K562 (cell line): ENCODE measurements at regions not wholly inside any gene's neighbourhood (a gene's known extent, or its start where the extent isn't known, plus 50 kb on each side); places are given as distances from the start of the nearest gene placed in this dataset.

ENCODE experiments used
- ATAC-seq: fragments of 200-7000 bp; cut with Tn5 transposase; 3 replicates; pipeline ENCODE4 v1.9.1; 2020; ENCODE audit warnings: moderate library complexity
- BruUV-seq: library from RNA; stranded (reverse); fragments of 400-500 nt; replicated peaks from 2 replicates; lab custom pipeline; 2021; lab: Mats Ljungman, UMichigan
- CTCF ChIA-PET: fragments of 300-600 bp; formaldehyde crosslinking; extraction: SDS; loops from one replicate; lab custom pipeline; 2021; ENCODE audit warnings: low intra/inter-chr PET ratio; lab: Yijun Ruan, JAX
- POLR2A ChIA-PET: fragments of 300-600, 350-650 bp; sonication (Branson Sonifier 250); formaldehyde crosslinking; extraction: SDS; loops from one replicate; lab custom pipeline; 2021; ENCODE audit warnings: antibody characterized with exemption, inconsistent platforms; lab: Yijun Ruan, JAX
- DNase-seq, 4 experiments: peaks; one replicate each; pipeline versions ENCODE4 v3.0.0 to v3.0.0-alpha.2; 2011 to 2018; ENCODE audit warnings: low spot score in 3 of 4, mixed read lengths in 3 of 4; ENCODE audit errors: extremely low read depth in 1 of 4
- FAIRE-seq: peaks from 2 replicates; lab custom pipeline; 2011; peaks lifted over from hg19 to GRCh38; lab: Jason Lieb, UNC
- H2AFZ ChIP-seq: 2 replicates; pipeline ENCODE4 v1.6.0; 2011; ENCODE audit warnings: low read depth, low read length, control low read depth, inconsistent platforms
- H3K27ac ChIP-seq: fragments of 200-600 bp; 3 replicates; pipeline ENCODE4 v1.8.0; 2011; ENCODE audit warnings: low read depth, mild to moderate bottlenecking, control low read depth, inconsistent platforms, low read length, moderate library complexity, mixed read lengths; ENCODE audit errors: extremely low read depth
- H3K27me3 ChIP-seq, 2 experiments: fragments of 300-600 bp in 1 of 2; 2 replicates in 1 of 2; 3 replicates in 1 of 2; pipeline versions ENCODE4 v1.6.0 to v1.8.0; 2011; ENCODE audit warnings: inconsistent platforms in 2 of 2, low read length in 2 of 2, mild to moderate bottlenecking in 1 of 2, mixed read lengths in 1 of 2, moderate library complexity in 1 of 2; ENCODE audit not compliant: control insufficient read depth in 2 of 2, insufficient read depth in 2 of 2
- H3K36me3 ChIP-seq: fragments of 300-600 bp; 3 replicates; pipeline ENCODE4 v1.8.0; 2011; ENCODE audit warnings: mild to moderate bottlenecking, low read length, inconsistent platforms; ENCODE audit not compliant: control insufficient read depth, insufficient read depth
- H3K4me1 ChIP-seq, 2 experiments: fragments of 200-600 bp in 1 of 2; replicated peaks in 1 of 2; 2 replicates in 1 of 2; 3 replicates in 1 of 2; pipeline versions ENCODE4 v1.5.1 to v1.8.0; 2011; ENCODE audit warnings: inconsistent platforms in 2 of 2, low read length in 2 of 2, mild to moderate bottlenecking in 1 of 2, mixed read lengths in 1 of 2, moderate library complexity in 1 of 2; ENCODE audit not compliant: control insufficient read depth in 2 of 2, insufficient read depth in 2 of 2
- H3K4me2 ChIP-seq: 2 replicates; pipeline ENCODE4 v1.6.1; 2011; ENCODE audit warnings: low read length, control low read depth, inconsistent platforms, mixed read lengths; ENCODE audit not compliant: insufficient read depth
- H3K4me3 ChIP-seq: fragments of 200-600 bp; sonication (generic), shearing (Covaris generic); 2 replicates; pipeline ENCODE4 v1.5.1; 2016; ENCODE audit warnings: control low read depth, inconsistent platforms
- H3K79me2 ChIP-seq: fragments of 200-600 bp; 3 replicates; pipeline ENCODE4 v1.8.0; 2011; ENCODE audit warnings: low read length, inconsistent platforms; ENCODE audit not compliant: control insufficient read depth, insufficient read depth
- H3K9ac ChIP-seq, 2 experiments: 2 replicates each; pipeline versions ENCODE4 v1.6.0 to v1.6.1; 2011; ENCODE audit warnings: low read depth in 2 of 2, low read length in 2 of 2, control low read depth in 1 of 2, inconsistent platforms in 1 of 2, mild to moderate bottlenecking in 1 of 2, mixed read lengths in 1 of 2; ENCODE audit not compliant: insufficient read depth in 1 of 2
- H3K9me1 ChIP-seq: one replicate; pipeline ENCODE4 v1.6.0; 2011; ENCODE audit warnings: inconsistent platforms, mild to moderate bottlenecking, low read length, moderate library complexity; ENCODE audit not compliant: control insufficient read depth, insufficient read depth
- H3K9me3 ChIP-seq: replicated peaks from 2 replicates; pipeline ENCODE4 v1.5.1; 2011; ENCODE audit warnings: low read depth, low read length, inconsistent platforms; ENCODE audit not compliant: control insufficient read depth, insufficient read depth
- H4K20me1 ChIP-seq: replicated peaks from 2 replicates; pipeline ENCODE4 v1.6.1; 2011; ENCODE audit warnings: low read length, inconsistent platforms, mixed read lengths; ENCODE audit not compliant: control insufficient read depth, insufficient read depth
- AFF1 ChIP-seq, 2 experiments: fragments of 450-650 bp; IDR thresholded peaks; 2 replicates each; pipeline ENCODE4 v1.6.1; 2018; ENCODE audit warnings: mild to moderate bottlenecking in 2 of 2, low read depth in 1 of 2; ENCODE audit not compliant: partially characterized antibody in 2 of 2
- BACH1 ChIP-seq: fragments of 200-800 bp; sonication (Bioruptor generic); IDR thresholded peaks from 2 replicates; pipeline ENCODE4 v1.6.1; 2016; ENCODE audit warnings: missing genetic modification characterization, missing compliant biosample characterization
- CBX1 ChIP-seq: sonication (generic); IDR thresholded peaks from 2 replicates; pipeline ENCODE4 v1.6.1; 2016; ENCODE audit warnings: antibody characterized with exemption, low read depth, mild to moderate bottlenecking
- DMBX1 ChIP-seq: fragments of 250-450 bp; sonication (Bioruptor Pico); IDR thresholded peaks from 2 replicates; pipeline ENCODE4 v1.8.0; 2022; ENCODE audit warnings: inconsistent platforms, mild to moderate bottlenecking, moderate library complexity, borderline replicate concordance
- DPF2 ChIP-seq: fragments of 450-650 bp; IDR thresholded peaks from 2 replicates; pipeline ENCODE4 v1.6.1; 2016
- HNRNPH1 ChIP-seq: fragments of 200-400 bp; formaldehyde crosslinking; optimal IDR thresholded peaks from 2 replicates; pipeline ENCODE3; 2017; ENCODE audit warnings: low read depth, mild to moderate bottlenecking, low read length, moderate library complexity
- KLF13 ChIP-seq: fragments of 450-650 bp; IDR thresholded peaks from 2 replicates; pipeline ENCODE4 v1.6.1; 2016; ENCODE audit warnings: missing genetic modification characterization, low read depth, mild to moderate bottlenecking, missing compliant biosample characterization, moderate library complexity, borderline replicate concordance
- RHOXF2B ChIP-seq: fragments of 250-450 bp; sonication (Bioruptor Pico); conservative IDR thresholded peaks from 2 replicates; pipeline ENCODE4 v1.5.1; 2021
- RREB1 ChIP-seq: fragments of 250-450 bp; sonication (Bioruptor Pico); IDR thresholded peaks from 2 replicates; pipeline ENCODE4 v1.4.0; 2020
- SP2 ChIP-seq: IDR thresholded peaks from 2 replicates; pipeline ENCODE4 v1.6.1; 2011; ENCODE audit warnings: mild to moderate bottlenecking, low read depth, low read length, moderate library complexity; ENCODE audit not compliant: poor library complexity, severe bottlenecking; ENCODE audit errors: extremely low read depth
- WGBS: fragments of 100-300 bp; shearing (Covaris generic); methylation state at CpG from one replicate; pipeline ENCODE4 v1.1.6; 2016; ENCODE audit warnings: low coverage, mixed read lengths; ENCODE audit not compliant: insufficient coverage; ENCODE audit errors: missing lambda C conversion rate; 5-methylcytosine and 5-hydroxymethylcytosine counted together
- in situ Hi-C: fragments of 300-500 bp; cut with MboI; formaldehyde crosslinking; loops from 4 replicates; pipeline ENCODE4 v1.15.0; 2018; ENCODE audit warnings: inconsistent platforms, mixed read lengths
- intact Hi-C: fragments of 100-400 bp; cut with micrococcal nuclease; formaldehyde crosslinking; loops from 2 replicates; pipeline ENCODE4 v1.14.2; 2022

GRCh38 chr11:36854875-36855274 lies 256.8 kb upstream of the RAG2 start (continued):
- TF ChIP-seq RREB1 (no peak), SP2 (no peak), HNRNPH1 (no peak), CBX1 (no peak), DPF2 (no peak), RHOXF2B (CRISPR knock-in tag) (no peak), KLF13 (no peak)

- H3K9me1 ChIP-seq = no peaks in the 10 kb centered on the region
- TF ChIP-seq DMBX1 (CRISPR knock-in tag) = no peak
- TF ChIP-seq AFF1 (IDR thresholded peaks at IDR 0.05; ENCODE audit: low read depth in 1 of 2, partially characterized antibody in 2 of 2) = no peak
- TF ChIP-seq BACH1 (tag) = no peak
- no peaks in the 10 kb centered on the region for H3K79me2 ChIP-seq
- ChIA-PET POLR2A (no interaction called here), CTCF (no interaction called here)
- H3K4me1 ChIP-seq = no peaks in the 10 kb centered on the region
- in situ Hi-C loops (no loop called here), intact Hi-C loops (no loop called here)
- H3K36me3 ChIP-seq = no peaks in the 10 kb centered on the region
- H2AFZ ChIP-seq = no peak overlapping the region
- no peak overlapping the region for H3K9ac ChIP-seq
- no peaks in the 10 kb centered on the region for H3K27me3 ChIP-seq
- H3K27ac ChIP-seq = no peak overlapping the region
- 0% methylated on average over 2 of the region's 2 CpGs for WGBS
- DNase-seq = no peak
- no TSS peak for BruUV-seq
- H3K4me2 ChIP-seq = no peak overlapping the region
- H3K4me3 ChIP-seq = no peak overlapping the region
- no peaks in the 10 kb centered on the region for H4K20me1 ChIP-seq
- no peaks in the 10 kb centered on the region for H3K9me3 ChIP-seq
- ATAC-seq = no peak
- no peak for FAIRE-seq
Observed at GRCh38 chr11:36848660-36849059, 250.6 kb upstream of the RAG2 start.
